Activated CD4-positive, alpha-beta T cell treated with anti-CD3 and anti-CD28 coated beads, Interleukin-2, Interleukin-6, amounts not matched to agents 100 ng/mL and 50 ng/mL, durations not matched to agents 16 hours and 8 hours (primary cell): ENCODE measurements at regions not wholly inside any gene's neighbourhood (a gene's known extent, or its start where the extent isn't known, plus 50 kb on each side); places are given as distances from the start of the nearest gene placed in this dataset.
"Not testable (repeated sequence)": the region's sequence is repeated elsewhere in the genome, so short reads cannot be mapped to it uniquely, and the experiment has no call there.

Experiments used
- DNase-seq: peaks from one replicate; pipeline ENCODE4 v3.0.0-alpha.2; 2020

DNA sequence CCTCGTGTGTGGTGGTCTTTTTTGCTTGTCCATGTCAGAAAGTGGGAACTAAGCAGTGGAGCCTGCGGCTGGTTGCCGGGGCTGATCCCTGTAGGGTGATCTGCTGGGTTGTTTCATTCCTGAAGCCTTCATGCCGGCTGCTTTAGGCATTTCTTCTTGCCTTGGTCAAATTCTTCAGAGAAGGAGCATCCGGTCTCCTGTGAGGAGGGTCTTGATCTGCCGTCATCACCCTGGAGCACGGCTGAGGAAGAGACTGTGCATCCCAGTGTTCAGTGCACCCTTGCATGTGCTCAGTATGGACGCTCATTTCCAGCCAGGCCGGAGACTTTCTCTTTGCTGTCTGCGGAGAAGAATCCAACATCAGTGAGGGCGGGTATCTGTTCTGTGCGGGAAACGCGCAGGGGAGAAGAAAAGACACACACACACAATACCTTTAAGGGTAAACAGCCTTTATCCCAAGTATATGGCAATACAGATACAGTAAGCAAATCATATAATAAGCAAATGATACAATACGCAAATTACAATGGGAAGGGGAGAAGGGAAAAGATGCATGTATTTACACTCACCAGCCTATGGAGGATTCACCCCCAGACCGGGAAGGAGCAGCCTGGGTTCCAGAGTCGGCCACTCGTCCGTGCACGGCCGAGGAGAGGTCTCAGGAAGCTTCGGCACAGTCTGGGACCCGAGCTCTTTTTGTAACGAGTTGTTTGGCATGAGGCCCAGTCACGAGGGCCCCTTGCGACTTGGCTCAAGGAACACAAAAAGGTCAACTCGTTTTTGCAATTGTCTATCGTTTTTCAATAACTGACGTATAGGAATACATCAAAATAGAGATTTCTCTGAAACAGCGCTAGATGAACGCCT is 1366.8 kb upstream of the TMEM132C start:
- DNase-seq: no peak

- DNase-seq: no peak
These were observed 1363.7 kb upstream of the TMEM132C start for GRCh38 chr12:126903027-126903876.

GRCh38 chr12:126905752-126906151 is 1361.2 kb upstream of the TMEM132C start:
- no peak for DNase-seq

- peak; percentile 15 for DNase-seq
These were observed 1358.8 kb upstream of the TMEM132C start for GRCh38 chr12:126907900-126908764.

- DNase-seq: no peak
These were observed 1358.2 kb upstream of the TMEM132C start for GRCh38 chr12:126908765-126909142.

DNA sequence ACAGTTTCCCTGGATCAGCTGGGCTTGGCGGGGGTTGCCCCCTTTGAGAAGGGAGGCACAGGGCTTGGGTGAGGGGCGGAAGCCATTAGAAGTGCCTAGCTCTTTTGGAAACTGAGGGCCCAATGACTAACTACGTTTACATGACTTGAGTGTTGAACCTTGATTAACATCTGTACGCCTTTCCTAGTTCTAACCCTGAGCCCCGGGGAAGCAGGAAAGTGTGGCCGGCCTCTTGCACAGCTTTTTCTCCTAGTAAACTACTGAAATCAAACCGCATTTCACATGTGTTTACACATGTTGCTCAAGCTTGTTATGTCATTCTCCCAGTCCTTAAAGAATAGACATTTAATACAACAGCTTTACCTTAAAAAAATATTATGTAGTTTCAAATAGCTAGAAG is 1356.4 kb upstream of the TMEM132C start:
- no peak for DNase-seq

GRCh38 chr12:126912111-126912510 is 1354.9 kb upstream of the TMEM132C start:
- no peak for DNase-seq

DNA sequence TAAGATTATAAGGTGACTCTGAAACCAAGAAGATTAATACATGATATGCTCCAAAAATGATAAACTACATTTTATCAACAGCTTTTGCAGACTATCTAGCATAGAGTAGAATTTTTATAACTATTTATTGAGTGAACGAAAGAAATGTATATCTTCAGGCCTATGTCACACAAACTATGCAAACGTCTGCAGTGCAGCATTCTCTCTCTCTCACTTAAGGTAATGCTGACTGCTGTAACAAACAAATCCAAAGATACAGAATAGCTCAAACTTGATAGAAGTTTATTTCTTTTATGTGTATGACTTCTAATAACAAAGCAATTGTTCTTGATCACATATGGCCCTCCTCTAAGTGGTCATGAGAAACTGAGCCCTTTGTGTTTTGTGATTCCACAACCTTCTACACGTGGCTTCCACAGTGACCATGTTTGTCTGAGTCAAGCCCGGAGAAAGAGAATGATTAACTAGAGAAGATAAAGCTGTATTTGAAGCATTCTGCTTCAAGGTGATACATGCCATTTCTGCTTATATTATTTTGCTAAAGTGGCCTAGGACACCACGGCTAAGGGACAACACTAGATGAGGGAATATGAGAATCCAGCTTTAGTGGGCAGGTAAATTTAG is 1352.7 kb upstream of the TMEM132C start:
- DNase-seq: no peak

DNA sequence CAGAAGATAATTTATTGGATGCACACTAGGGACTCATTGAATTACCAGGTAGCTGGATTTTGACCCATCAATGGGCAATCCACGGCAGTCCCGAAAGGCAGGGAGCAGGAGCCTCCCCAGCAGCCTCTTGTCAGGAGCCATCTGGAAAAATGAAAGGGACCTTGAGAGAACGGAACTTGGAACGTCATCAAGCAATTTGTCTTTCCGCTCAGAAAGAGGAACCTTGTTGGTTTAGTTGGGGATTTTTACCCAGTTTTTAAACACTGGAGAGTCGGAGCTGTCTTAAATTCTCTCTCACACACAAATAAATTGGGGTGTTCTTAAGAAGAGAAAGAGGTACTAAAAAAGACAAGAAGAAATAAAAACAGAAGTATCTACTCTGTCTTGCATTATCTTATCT is 1351.7 kb upstream of the TMEM132C start:
- no peak for DNase-seq

DNA sequence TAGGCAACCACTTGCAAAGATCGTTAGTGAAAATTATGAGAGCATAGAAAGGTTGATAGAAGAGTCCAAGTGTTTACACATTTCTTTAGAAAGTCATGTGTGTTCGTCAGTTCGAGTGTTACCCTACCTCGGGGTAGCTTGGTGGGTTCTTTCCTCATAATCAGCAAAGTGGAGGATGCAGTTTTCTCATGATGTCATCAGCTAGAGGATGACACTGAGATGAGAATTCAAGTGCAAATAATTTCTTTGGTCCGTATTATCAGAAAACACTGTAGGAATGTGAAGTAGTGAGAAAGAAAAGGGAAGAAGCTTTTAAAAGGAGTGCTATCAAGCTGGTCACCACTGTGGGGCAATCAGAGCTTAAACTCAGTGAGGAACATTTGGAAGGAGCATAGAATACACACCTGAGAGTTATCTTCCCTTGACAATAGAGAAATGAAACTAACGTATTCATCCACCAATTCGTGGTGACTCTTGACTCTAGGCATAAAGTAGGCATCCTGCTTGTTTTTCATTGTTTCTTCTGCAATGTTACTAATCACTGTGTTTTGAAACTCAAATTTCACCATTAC is 1340.9 kb upstream of the TMEM132C start:
- DNase-seq: no peak

GRCh38 chr12:126930234-126930633 is 1336.7 kb upstream of the TMEM132C start:
- DNase-seq: no peak

- DNase-seq: no peak
These were observed 1334.8 kb upstream of the TMEM132C start for GRCh38 chr12:126932156-126932555.

- no peak for DNase-seq
These were observed 1331.5 kb upstream of the TMEM132C start for GRCh38 chr12:126935435-126935834.

- peak; percentile 5 for DNase-seq
These were observed 1330.7 kb upstream of the TMEM132C start for GRCh38 chr12:126936181-126936851.

- DNase-seq: no peak
These were observed 1329.5 kb upstream of the TMEM132C start for GRCh38 chr12:126937431-126937830.

DNA sequence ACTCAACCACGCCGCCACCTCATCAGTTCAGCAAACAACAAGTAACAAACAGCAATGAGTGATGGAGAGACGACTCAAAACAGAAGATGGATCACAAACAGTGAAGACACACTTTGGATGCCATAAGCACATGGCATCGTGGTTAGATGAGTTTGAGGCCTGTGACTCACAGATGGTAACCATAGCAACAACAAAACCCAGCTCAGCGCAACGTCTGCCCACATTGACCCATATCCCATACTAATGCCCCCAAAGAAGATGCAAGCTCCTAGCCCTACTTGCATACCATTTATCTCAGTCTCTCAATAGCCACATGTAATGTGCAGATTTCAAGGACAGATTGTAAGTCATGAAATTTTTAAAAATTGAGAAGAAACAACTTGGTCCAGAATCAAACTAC is 1322.3 kb upstream of the TMEM132C start:
- peak; percentile 5 for DNase-seq

DNA sequence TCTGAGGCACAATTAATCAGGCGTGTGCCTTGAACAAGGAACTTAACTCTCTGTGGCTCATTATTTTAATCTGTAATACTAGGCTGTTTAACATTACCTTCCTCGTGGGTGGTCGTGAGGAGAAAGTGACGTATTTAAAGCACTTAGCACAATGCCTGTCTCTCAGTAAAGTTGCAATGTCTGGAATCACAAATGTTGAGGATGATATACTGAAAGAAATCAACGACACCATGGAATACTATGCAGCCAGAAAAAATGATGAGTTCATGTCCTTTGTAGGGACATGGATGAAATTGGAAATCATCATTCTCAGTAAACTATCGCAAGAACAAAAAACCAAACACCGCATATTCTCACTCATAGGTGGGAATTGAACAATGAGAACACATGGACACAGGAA is 1320.0 kb upstream of the TMEM132C start:
- DNase-seq: not testable (repeated sequence)

- DNase-seq: no peak
These were observed 1317.4 kb upstream of the TMEM132C start for GRCh38 chr12:126949558-126949957.

GRCh38 chr12:126950266-126950665 is 1316.7 kb upstream of the TMEM132C start:
- DNase-seq: no peak

- DNase-seq: no peak
These were observed 1314.6 kb upstream of the TMEM132C start for GRCh38 chr12:126952096-126953007.
